IMR-90 (cell line): ENCODE measurements at regions not wholly inside any gene's neighbourhood (a gene's known extent, or its start where the extent isn't known, plus 50 kb on each side); places are given as distances from the start of the nearest gene placed in this dataset.

Experiments used
- CEBPB ChIP-seq: IDR thresholded peaks from 2 replicates; pipeline ENCODE4 v1.6.1; 2012; ENCODE audit warnings: low read depth, low read length, improper control_type of control experiment
- CHD1 ChIP-seq: IDR thresholded peaks from 2 replicates; pipeline ENCODE4 v1.6.1; 2012; ENCODE audit warnings: low read depth, low read length, improper control_type of control experiment
- CTCF ChIP-seq: conservative IDR thresholded peaks from 2 replicates; pipeline ENCODE4 v1.5.1; 2012; ENCODE audit warnings: mild to moderate bottlenecking, low read depth, low read length, improper control_type of control experiment
- ELK1 ChIP-seq: fragments of 150-350 bp; IDR thresholded peaks from 2 replicates; pipeline ENCODE4 v1.6.1; 2016; ENCODE audit warnings: low read depth, mild to moderate bottlenecking, low read length, moderate library complexity, borderline replicate concordance
- FOS ChIP-seq: fragments of 150-350 bp; IDR thresholded peaks from 2 replicates; pipeline ENCODE4 v1.6.1; 2016; ENCODE audit warnings: low read depth, low read length
- MAFK ChIP-seq: IDR thresholded peaks from 2 replicates; pipeline ENCODE4 v1.6.1; 2012; ENCODE audit warnings: low read depth, low read length, improper control_type of control experiment
- MAZ ChIP-seq: IDR thresholded peaks from 2 replicates; pipeline ENCODE4 v1.6.1; 2012; ENCODE audit warnings: low read depth, mild to moderate bottlenecking, low read length, improper control_type of control experiment, moderate library complexity, borderline replicate concordance
- MXI1 ChIP-seq: IDR thresholded peaks from 2 replicates; pipeline ENCODE4 v1.6.1; 2012; ENCODE audit warnings: low read depth, mild to moderate bottlenecking, low read length, moderate library complexity, borderline replicate concordance
- NFE2L2 ChIP-seq: fragments of 150-350 bp; IDR thresholded peaks from 2 replicates; pipeline ENCODE4 v1.6.1; 2016; ENCODE audit warnings: low read depth, mild to moderate bottlenecking, low read length
- POLR2A ChIP-seq: IDR thresholded peaks from 2 replicates; pipeline ENCODE4 v1.6.1; 2012; ENCODE audit warnings: mild to moderate bottlenecking, low read depth, low read length
- RAD21 ChIP-seq: IDR thresholded peaks from 2 replicates; pipeline ENCODE4 v1.6.1; 2012; ENCODE audit warnings: low read length, improper control_type of control experiment
- RCOR1 ChIP-seq: IDR thresholded peaks from 2 replicates; pipeline ENCODE4 v1.6.1; 2012; ENCODE audit warnings: mild to moderate bottlenecking, low read length, improper control_type of control experiment; ENCODE audit not compliant: insufficient replicate concordance
- SMC3 ChIP-seq: fragments of 150-350 bp; IDR thresholded peaks from 2 replicates; pipeline ENCODE4 v1.6.1; 2016; ENCODE audit warnings: low read depth, mild to moderate bottlenecking, antibody characterized with exemption, low read length, moderate library complexity

DNA sequence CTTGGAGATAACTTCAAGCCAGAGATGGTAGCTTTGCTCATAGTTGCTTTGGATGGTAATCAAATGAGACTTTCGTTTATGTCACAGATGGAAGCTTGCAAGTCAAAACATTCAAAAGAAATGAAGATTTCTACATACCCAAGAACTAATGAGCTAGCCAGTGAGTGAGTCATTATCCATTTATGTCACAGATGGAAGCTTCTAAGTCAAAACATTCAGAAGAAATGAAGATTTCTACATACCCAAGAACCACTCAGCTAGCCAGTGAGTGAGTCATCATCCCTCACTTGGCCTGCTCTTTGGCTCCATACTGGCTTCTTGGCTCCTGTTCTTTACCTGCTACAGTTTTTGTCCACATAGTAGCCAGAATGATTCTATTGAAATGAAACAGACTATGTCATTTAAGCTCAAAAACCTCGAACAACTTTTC lies 559.8 kb upstream of the CBLB start:
- no peak for TF ChIP-seq CTCF
- peak; percentile 21 for TF ChIP-seq RCOR1
- TF ChIP-seq POLR2A, result no peak
- TF ChIP-seq MAFK, result peak; percentile 24; the same call in 1 of the 2 replicates
- no peak for TF ChIP-seq NFE2L2
- no peak for TF ChIP-seq CHD1
- no peak for TF ChIP-seq MAZ
- peak; percentile 93 for TF ChIP-seq CEBPB
- no peak for TF ChIP-seq MXI1
- TF ChIP-seq SMC3, result no peak
- TF ChIP-seq RAD21, result no peak
- no peak for TF ChIP-seq ELK1
- peak; percentile 99 for TF ChIP-seq FOS
